A549 (cell line): ENCODE measurements at regions not wholly inside any gene's neighbourhood (a gene's known extent, or its start where the extent isn't known, plus 50 kb on each side); places are given as distances from the start of the nearest gene placed in this dataset.

Experiments used
- ATAC-seq, 2 experiments: fragments of 200-7000 bp in 1 of 2; fragments of >200 bp in 1 of 2; cut with Nextera tagmentation in 1 of 2; cut with Tn5 transposase in 1 of 2; 3 replicates each; pipeline versions ENCODE4 v1.8.0 to v1.9.1; 2018 to 2020; ENCODE audit warnings: mild to moderate bottlenecking in 1 of 2, moderate library complexity in 1 of 2
- CTCF ChIA-PET: fragments of 300-600 bp; sonication (Branson Sonifier 250); formaldehyde crosslinking; extraction: SDS; loops from one replicate; lab custom pipeline; 2021; ENCODE audit warnings: antibody characterized with exemption, inconsistent platforms; lab: Yijun Ruan, JAX
- POLR2A ChIA-PET: fragments of 350-600 bp; formaldehyde crosslinking; extraction: SDS; loops from one replicate; lab custom pipeline; 2021; ENCODE audit warnings: antibody characterized with exemption, inconsistent platforms; lab: Yijun Ruan, JAX
- DNase-seq, 2 experiments: peaks; one replicate each; pipeline versions ENCODE4 v3.0.0 to v3.0.0-alpha.2; 2011 to 2016; ENCODE audit warnings: low read depth in 1 of 2, low spot score in 1 of 2
- FAIRE-seq: peaks from 2 replicates; lab custom pipeline; 2011; peaks lifted over from hg19 to GRCh38; lab: Jason Lieb, UNC
- H3K27ac ChIP-seq, 2 experiments: fragments of >200 bp; sonication (Bioruptor Twin); formaldehyde crosslinking; 3 replicates each; pipeline ENCODE4 v1.5.1; 2016 to 2017
- H3K4me1 ChIP-seq: fragments of >200 bp; sonication (Bioruptor Twin); formaldehyde crosslinking; 3 replicates; pipeline ENCODE4 v1.6.1; 2016
- H3K4me2 ChIP-seq: fragments of >200 bp; sonication (Bioruptor Twin); formaldehyde crosslinking; 3 replicates; pipeline ENCODE4 v1.6.1; 2016
- H3K4me3 ChIP-seq: fragments of >200 bp; sonication (Bioruptor Twin); formaldehyde crosslinking; 3 replicates; pipeline ENCODE4 v1.5.1; 2016
- H3K9me3 ChIP-seq: fragments of >200 bp; sonication (Bioruptor Twin); formaldehyde crosslinking; 3 replicates; pipeline ENCODE4 v1.6.1; 2016
- CBX2 ChIP-seq: fragments of 200-600 bp; sonication (generic); IDR thresholded peaks from 2 replicates; pipeline ENCODE4 v1.6.1; 2016; ENCODE audit warnings: low read depth, mild to moderate bottlenecking, borderline replicate concordance
- CHD2 ChIP-seq: fragments of 150-350 bp; IDR thresholded peaks from 2 replicates; pipeline ENCODE4 v1.6.1; 2014; ENCODE audit warnings: low read length; ENCODE audit not compliant: partially characterized antibody
- EHF ChIP-seq: fragments of 250-450 bp; sonication (Bioruptor Pico); IDR thresholded peaks from 2 replicates; pipeline ENCODE4 v1.5.0; 2020; ENCODE audit warnings: mild to moderate bottlenecking
- EP300 ChIP-seq, 2 experiments: fragments of >200 bp; sonication (Bioruptor Twin); formaldehyde crosslinking; IDR thresholded peaks; 2 replicates in 1 of 2; 3 replicates in 1 of 2; pipeline ENCODE4 v1.6.1; 2016 to 2017
- HDAC2 ChIP-seq: fragments of 200-600 bp; sonication (generic); IDR thresholded peaks from 2 replicates; pipeline ENCODE4 v1.6.1; 2016
- JUNB ChIP-seq: fragments of >200 bp; sonication (Bioruptor Twin); formaldehyde crosslinking; IDR thresholded peaks from 2 replicates; pipeline ENCODE4 v1.6.1; 2016
- KDM1A ChIP-seq: fragments of 200-600 bp; sonication (generic); IDR thresholded peaks from 2 replicates; pipeline ENCODE4 v1.6.1; 2016; ENCODE audit warnings: low read depth, mild to moderate bottlenecking
- MAFK ChIP-seq: fragments of 450-650 bp; IDR thresholded peaks from 2 replicates; pipeline ENCODE4 v1.6.1; 2014; ENCODE audit not compliant: partially characterized antibody
- MYC ChIP-seq: IDR thresholded peaks from 2 replicates; pipeline ENCODE4 v1.6.1; 2012; ENCODE audit warnings: mild to moderate bottlenecking, inconsistent platforms, low read length, improper control_type of control experiment, borderline replicate concordance
- NPAS2 ChIP-seq: fragments of 250-450 bp; sonication (Bioruptor Pico); IDR thresholded peaks from 2 replicates; pipeline ENCODE4 v1.8.0; 2022; ENCODE audit warnings: mild to moderate bottlenecking, moderate library complexity, borderline replicate concordance
- PHF8 ChIP-seq: fragments of 200-600 bp; sonication (generic); IDR thresholded peaks from 2 replicates; pipeline ENCODE4 v1.6.1; 2016; ENCODE audit warnings: low read depth, mild to moderate bottlenecking, antibody characterized with exemption, moderate library complexity, borderline replicate concordance
- RCOR1 ChIP-seq: fragments of 150-350 bp; IDR thresholded peaks from 2 replicates; pipeline ENCODE4 v1.6.1; 2014; ENCODE audit warnings: antibody characterized with exemption, low read length, low read depth
- SMC3 ChIP-seq: fragments of >200 bp; sonication (Bioruptor Twin); formaldehyde crosslinking; IDR thresholded peaks from 3 replicates; pipeline ENCODE4 v1.6.1; 2018; ENCODE audit warnings: inconsistent platforms
- TFCP2L1 ChIP-seq: fragments of 250-450 bp; sonication (Bioruptor Pico); IDR thresholded peaks from 2 replicates; pipeline ENCODE4 v1.5.0; 2021; ENCODE audit warnings: mild to moderate bottlenecking
- ZC3H11A ChIP-seq: fragments of 450-650 bp; IDR thresholded peaks from 2 replicates; pipeline ENCODE4 v1.6.1; 2014; ENCODE audit warnings: antibody characterized with exemption, mild to moderate bottlenecking
- ZNF302 ChIP-seq: fragments of 250-450 bp; sonication (Bioruptor Pico); IDR thresholded peaks from 2 replicates; pipeline ENCODE4 v1.9.0; 2021; ENCODE audit warnings: inconsistent platforms, mild to moderate bottlenecking, moderate library complexity
- WGBS: methylation state at CpG from one replicate; pipeline ENCODE4 v1.1.6; 2017; ENCODE audit errors: missing lambda C conversion rate; 5-methylcytosine and 5-hydroxymethylcytosine counted together
- TF ChIP-seq, protein P1 (sequence below): IDR thresholded peaks from 2 replicates; pipeline ENCODE4 v1.6.1; 2012
- TF ChIP-seq, protein P2 (sequence below): fragments of 250-450 bp; sonication (Bioruptor Pico); IDR thresholded peaks from 2 replicates; pipeline ENCODE4 v1.5.0; 2021; ENCODE audit warnings: mild to moderate bottlenecking, moderate library complexity, borderline replicate concordance
- TF ChIP-seq, protein P3 (sequence below): fragments of 250-450 bp; sonication (Bioruptor Pico); IDR thresholded peaks from 2 replicates; pipeline ENCODE4 v1.5.0; 2020; ENCODE audit warnings: low read depth, mild to moderate bottlenecking, moderate library complexity
- TF ChIP-seq, protein P4 (sequence below): fragments of 200-600 bp; sonication (generic); IDR thresholded peaks from 2 replicates; pipeline ENCODE4 v1.6.1; 2016; ENCODE audit warnings: antibody characterized with exemption, mild to moderate bottlenecking, moderate library complexity
- TF ChIP-seq, protein P5 (sequence below): fragments of >200 bp; sonication (Bioruptor Twin); formaldehyde crosslinking; IDR thresholded peaks from 3 replicates; pipeline ENCODE4 v1.6.1; 2016

DNA sequence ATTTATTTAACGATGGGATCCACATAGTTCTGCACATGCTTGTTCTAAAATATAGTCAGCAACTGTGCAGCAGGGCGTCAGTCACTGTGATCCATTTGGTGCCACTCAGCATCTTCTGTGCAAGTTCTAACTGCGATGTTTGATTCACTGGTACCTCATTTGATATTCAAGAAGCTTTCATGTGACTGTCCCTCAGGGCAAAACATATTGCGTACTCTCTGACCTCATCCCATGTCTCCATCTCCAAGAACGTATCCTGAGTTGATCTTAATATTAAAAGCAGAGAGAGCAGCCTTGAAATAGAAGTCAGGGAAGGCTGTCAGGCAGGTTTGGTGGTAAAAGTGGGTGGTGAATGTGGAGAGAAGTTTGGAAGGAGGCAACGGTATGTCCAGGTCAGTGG lies 116.5 kb upstream of the ATP10B start (continued):
- TF ChIP-seq CHD2: no peak
- no peak for TF ChIP-seq MAFK

DNA sequence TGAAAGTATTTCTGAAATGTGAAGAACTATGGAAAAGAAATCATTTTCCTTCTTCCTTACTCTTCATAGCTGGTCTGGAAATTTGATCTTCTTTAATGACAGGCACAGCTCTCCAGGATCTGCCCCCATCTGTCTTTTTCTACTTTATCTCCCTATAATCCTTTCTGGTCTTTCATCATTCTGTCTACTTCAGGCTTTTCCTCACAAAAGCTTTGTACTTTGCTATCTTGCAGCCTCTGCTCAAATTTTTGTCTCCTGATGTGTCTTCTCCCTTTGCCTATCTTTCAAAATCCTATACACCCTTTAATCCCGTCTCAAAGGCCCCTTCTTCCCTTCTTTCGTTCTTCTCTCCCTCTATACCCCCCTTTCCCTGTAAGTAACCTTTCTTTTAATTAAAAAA lies 114.9 kb upstream of the ATP10B start:
- POLR2A ChIA-PET: no interaction called here
- ATAC-seq (no peak), DNase-seq (no peak), FAIRE-seq (no peak)
- WGBS: 0% methylated on average over 2 of the region's 2 CpGs
- Histone ChIP-seq H3K4me2 (no peak overlapping the region), H3K4me3 (no peak overlapping the region), H3K27ac (no peak overlapping the region), H3K9me3 (no peaks in the 10 kb centered on the region), H3K4me1 (no peaks in the 10 kb centered on the region)
- CTCF ChIA-PET: no interaction called here
- TF ChIP-seq, protein P1, sequence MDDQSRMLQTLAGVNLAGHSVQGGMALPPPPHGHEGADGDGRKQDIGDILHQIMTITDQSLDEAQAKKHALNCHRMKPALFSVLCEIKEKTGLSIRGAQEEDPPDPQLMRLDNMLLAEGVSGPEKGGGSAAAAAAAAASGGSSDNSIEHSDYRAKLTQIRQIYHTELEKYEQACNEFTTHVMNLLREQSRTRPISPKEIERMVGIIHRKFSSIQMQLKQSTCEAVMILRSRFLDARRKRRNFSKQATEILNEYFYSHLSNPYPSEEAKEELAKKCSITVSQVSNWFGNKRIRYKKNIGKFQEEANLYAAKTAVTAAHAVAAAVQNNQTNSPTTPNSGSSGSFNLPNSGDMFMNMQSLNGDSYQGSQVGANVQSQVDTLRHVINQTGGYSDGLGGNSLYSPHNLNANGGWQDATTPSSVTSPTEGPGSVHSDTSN: no peak
- TF ChIP-seq CBX2 (no peak), MYC (no peak), PHF8 (no peak), RCOR1 (no peak), TFCP2L1 (CRISPR knock-in tag) (no peak), EHF (no peak), EP300 (IDR thresholded peaks at IDR 0.05) (no peak), ZNF302 (no peak), HDAC2 (no peak), SMC3 (no peak), ZC3H11A (no peak), NPAS2 (CRISPR knock-in tag) (no peak), JUNB (no peak), KDM1A (no peak)
- TF ChIP-seq, protein P2, sequence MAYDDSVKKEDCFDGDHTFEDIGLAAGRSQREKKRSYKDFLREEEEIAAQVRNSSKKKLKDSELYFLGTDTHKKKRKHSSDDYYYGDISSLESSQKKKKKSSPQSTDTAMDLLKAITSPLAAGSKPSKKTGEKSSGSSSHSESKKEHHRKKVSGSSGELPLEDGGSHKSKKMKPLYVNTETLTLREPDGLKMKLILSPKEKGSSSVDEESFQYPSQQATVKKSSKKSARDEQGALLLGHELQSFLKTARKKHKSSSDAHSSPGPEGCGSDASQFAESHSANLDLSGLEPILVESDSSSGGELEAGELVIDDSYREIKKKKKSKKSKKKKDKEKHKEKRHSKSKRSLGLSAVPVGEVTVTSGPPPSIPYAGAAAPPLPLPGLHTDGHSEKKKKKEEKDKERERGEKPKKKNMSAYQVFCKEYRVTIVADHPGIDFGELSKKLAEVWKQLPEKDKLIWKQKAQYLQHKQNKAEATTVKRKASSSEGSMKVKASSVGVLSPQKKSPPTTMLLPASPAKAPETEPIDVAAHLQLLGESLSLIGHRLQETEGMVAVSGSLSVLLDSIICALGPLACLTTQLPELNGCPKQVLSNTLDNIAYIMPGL (CRISPR knock-in tag): no peak
- TF ChIP-seq, protein P3, sequence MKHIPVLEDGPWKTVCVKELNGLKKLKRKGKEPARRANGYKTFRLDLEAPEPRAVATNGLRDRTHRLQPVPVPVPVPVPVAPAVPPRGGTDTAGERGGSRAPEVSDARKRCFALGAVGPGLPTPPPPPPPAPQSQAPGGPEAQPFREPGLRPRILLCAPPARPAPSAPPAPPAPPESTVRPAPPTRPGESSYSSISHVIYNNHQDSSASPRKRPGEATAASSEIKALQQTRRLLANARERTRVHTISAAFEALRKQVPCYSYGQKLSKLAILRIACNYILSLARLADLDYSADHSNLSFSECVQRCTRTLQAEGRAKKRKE: no peak
- TF ChIP-seq, protein P4, sequence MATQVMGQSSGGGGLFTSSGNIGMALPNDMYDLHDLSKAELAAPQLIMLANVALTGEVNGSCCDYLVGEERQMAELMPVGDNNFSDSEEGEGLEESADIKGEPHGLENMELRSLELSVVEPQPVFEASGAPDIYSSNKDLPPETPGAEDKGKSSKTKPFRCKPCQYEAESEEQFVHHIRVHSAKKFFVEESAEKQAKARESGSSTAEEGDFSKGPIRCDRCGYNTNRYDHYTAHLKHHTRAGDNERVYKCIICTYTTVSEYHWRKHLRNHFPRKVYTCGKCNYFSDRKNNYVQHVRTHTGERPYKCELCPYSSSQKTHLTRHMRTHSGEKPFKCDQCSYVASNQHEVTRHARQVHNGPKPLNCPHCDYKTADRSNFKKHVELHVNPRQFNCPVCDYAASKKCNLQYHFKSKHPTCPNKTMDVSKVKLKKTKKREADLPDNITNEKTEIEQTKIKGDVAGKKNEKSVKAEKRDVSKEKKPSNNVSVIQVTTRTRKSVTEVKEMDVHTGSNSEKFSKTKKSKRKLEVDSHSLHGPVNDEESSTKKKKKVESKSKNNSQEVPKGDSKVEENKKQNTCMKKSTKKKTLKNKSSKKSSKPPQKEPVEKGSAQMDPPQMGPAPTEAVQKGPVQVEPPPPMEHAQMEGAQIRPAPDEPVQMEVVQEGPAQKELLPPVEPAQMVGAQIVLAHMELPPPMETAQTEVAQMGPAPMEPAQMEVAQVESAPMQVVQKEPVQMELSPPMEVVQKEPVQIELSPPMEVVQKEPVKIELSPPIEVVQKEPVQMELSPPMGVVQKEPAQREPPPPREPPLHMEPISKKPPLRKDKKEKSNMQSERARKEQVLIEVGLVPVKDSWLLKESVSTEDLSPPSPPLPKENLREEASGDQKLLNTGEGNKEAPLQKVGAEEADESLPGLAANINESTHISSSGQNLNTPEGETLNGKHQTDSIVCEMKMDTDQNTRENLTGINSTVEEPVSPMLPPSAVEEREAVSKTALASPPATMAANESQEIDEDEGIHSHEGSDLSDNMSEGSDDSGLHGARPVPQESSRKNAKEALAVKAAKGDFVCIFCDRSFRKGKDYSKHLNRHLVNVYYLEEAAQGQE: no peak
- TF ChIP-seq, protein P5, sequence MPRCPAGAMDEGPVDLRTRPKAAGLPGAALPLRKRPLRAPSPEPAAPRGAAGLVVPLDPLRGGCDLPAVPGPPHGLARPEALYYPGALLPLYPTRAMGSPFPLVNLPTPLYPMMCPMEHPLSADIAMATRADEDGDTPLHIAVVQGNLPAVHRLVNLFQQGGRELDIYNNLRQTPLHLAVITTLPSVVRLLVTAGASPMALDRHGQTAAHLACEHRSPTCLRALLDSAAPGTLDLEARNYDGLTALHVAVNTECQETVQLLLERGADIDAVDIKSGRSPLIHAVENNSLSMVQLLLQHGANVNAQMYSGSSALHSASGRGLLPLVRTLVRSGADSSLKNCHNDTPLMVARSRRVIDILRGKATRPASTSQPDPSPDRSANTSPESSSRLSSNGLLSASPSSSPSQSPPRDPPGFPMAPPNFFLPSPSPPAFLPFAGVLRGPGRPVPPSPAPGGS: no peak
